ENCODE measurements at regions not wholly inside any gene's neighbourhood (a gene's known extent, or its start where the extent isn't known, plus 50 kb on each side); places are given as distances from the start of the nearest gene placed in this dataset.

DNA sequence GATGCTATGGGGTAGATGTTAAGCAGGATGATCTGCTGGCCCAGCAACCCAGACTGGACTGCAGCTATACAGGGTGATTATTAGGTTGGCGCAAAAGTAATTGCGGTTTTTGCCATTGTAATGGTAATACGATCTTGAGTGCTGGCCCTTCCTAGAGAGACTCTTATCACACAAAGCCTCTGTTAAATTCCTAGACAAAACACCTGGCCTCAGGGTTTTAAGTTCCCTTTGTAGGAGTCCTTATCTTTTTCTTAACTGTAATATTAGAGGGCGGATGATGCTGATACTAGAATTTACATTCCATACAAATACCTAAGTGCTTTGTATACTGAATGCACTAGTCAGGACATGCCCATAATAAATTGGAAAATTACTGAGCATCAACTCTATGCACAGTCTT, 222.2 kb downstream of the NDUFS4 start:
- Histone ChIP-seq H3K4me1 (ENCODE audit: control insufficient read depth, insufficient read depth, low read length) (no peaks in the 10 kb centered on the region), H3K4me3 (ENCODE audit: low read depth, low read length) (no peak overlapping the region), H3K27ac (ENCODE audit: extremely low read depth, low read depth, low read length) (no peak overlapping the region), H3K9me3 (ENCODE audit: control insufficient read depth, insufficient read depth, low read depth, low read length) (no peaks in the 10 kb centered on the region), H3K36me3 (ENCODE audit: control insufficient read depth in 2 of 2, insufficient read depth in 1 of 2, low read length in 2 of 2) (no peaks in the 10 kb centered on the region)
- ChIA-PET POLR2A (no interaction called here), CTCF (no interaction called here)
- no peak for TF ChIP-seq ZNF555 (tag by site-specific recombination; conservative IDR thresholded peaks at IDR 0.05)
- TF ChIP-seq BCL6B (tag by site-specific recombination; IDR thresholded peaks at IDR 0.05): peak; percentile 66; the same call in 1 of the 2 replicates

DNA sequence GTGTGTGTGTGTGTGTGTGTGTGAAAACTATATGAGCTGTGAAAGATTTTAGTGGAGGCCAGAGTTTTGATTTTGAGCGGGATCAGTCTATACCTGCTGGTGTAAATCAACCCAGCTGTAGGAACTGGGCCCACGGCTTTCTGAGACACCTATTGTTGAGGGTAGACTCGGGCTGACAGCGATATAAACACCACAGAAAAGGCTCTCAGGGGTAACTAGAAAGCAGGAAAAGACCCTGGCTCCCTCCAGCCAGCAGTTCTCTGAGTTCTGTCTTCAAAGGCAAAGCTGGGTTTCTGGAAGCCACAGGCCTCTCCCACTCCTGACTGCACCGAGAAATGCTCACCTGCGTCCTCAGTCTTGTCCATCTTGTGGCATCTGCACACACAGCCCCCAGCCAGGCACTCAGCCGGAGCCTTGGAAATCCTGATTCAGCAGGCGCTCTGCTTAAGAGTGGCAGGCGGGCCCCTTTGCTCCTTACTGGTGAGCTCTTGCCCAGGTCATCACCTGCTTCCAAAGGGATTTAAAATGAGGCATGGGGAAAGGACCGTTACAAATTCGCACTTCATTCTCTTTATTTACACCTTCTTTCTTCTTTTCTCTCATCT, 223.3 kb downstream of the NDUFS4 start:
- no peak overlapping the region for H3K4me3 ChIP-seq (ENCODE audit: low read depth, low read length)
- TF ChIP-seq, protein P1, sequence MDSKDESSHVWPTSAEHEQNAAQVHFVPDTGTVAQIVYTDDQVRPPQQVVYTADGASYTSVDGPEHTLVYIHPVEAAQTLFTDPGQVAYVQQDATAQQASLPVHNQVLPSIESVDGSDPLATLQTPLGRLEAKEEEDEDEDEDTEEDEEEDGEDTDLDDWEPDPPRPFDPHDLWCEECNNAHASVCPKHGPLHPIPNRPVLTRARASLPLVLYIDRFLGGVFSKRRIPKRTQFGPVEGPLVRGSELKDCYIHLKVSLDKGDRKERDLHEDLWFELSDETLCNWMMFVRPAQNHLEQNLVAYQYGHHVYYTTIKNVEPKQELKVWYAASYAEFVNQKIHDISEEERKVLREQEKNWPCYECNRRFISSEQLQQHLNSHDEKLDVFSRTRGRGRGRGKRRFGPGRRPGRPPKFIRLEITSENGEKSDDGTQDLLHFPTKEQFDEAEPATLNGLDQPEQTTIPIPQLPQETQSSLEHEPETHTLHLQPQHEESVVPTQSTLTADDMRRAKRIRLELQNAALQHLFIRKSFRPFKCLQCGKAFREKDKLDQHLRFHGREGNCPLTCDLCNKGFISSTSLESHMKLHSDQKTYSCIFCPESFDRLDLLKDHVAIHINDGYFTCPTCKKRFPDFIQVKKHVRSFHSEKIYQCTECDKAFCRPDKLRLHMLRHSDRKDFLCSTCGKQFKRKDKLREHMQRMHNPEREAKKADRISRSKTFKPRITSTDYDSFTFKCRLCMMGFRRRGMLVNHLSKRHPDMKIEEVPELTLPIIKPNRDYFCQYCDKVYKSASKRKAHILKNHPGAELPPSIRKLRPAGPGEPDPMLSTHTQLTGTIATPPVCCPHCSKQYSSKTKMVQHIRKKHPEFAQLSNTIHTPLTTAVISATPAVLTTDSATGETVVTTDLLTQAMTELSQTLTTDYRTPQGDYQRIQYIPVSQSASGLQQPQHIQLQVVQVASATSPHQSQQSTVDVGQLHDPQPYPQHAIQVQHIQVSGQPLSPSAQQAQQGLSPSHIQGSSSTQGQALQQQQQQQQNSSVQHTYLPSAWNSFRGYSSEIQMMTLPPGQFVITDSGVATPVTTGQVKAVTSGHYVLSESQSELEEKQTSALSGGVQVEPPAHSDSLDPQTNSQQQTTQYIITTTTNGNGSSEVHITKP (tag by site-specific recombination; IDR thresholded peaks at IDR 0.05): no peak
- TF ChIP-seq ZNF830 (tag by site-specific recombination; IDR thresholded peaks at IDR 0.05; ENCODE audit: low read depth): no peak
- TF ChIP-seq PRDM1 (tag by site-specific recombination; IDR thresholded peaks at IDR 0.05): no peak
- no peak for TF ChIP-seq KLF8 (tag by site-specific recombination; IDR thresholded peaks at IDR 0.05)
- no peak for TF ChIP-seq ZNF274 (IDR thresholded peaks at IDR 0.05; ENCODE audit: low read length)
- no peak for TF ChIP-seq ZNF274 (tag by site-specific recombination; IDR thresholded peaks at IDR 0.05; ENCODE audit: borderline replicate concordance)
- ChIA-PET POLR2A (interaction anchor here (0.5 kb wide), 1 partner anchor 740 kb away, joined by 7 read pairs; no protein-coding TSS in a partner anchor), CTCF (interaction anchor here (0.5 to 0.6 kb wide), 2 partner anchors 12 to 42 kb away, joined by 3 read pairs; no protein-coding TSS in a partner anchor)
- no peaks in the 10 kb centered on the region for H3K4me1 ChIP-seq (ENCODE audit: control insufficient read depth, insufficient read depth, low read length)
- no peaks in the 10 kb centered on the region for H3K36me3 ChIP-seq (ENCODE audit: control insufficient read depth in 2 of 2, insufficient read depth in 1 of 2, low read length in 2 of 2)
- no peaks in the 10 kb centered on the region for H3K9me3 ChIP-seq (ENCODE audit: control insufficient read depth, insufficient read depth, low read depth, low read length)
- no peak overlapping the region for H3K27ac ChIP-seq (ENCODE audit: extremely low read depth, low read depth, low read length)

- POLR2A ChIA-PET: no interaction called here
- no peak overlapping the region for H3K27ac ChIP-seq (ENCODE audit: extremely low read depth, low read depth, low read length)
- H3K4me3 ChIP-seq (ENCODE audit: low read depth, low read length): no peak overlapping the region
- H3K4me1 ChIP-seq (ENCODE audit: control insufficient read depth, insufficient read depth, low read length): no peaks in the 10 kb centered on the region
- no peaks in the 10 kb centered on the region for H3K36me3 ChIP-seq (ENCODE audit: control insufficient read depth in 2 of 2, insufficient read depth in 1 of 2, low read length in 2 of 2)
- CTCF ChIA-PET: no interaction called here
- no peaks in the 10 kb centered on the region for H3K9me3 ChIP-seq (ENCODE audit: control insufficient read depth, insufficient read depth, low read depth, low read length)
- no peak for TF ChIP-seq ZNF785 (tag by site-specific recombination; IDR thresholded peaks at IDR 0.05)
- TF ChIP-seq ZNF843 (tag by site-specific recombination; IDR thresholded peaks at IDR 0.05): no peak
- TF ChIP-seq ZNF830 (tag by site-specific recombination; IDR thresholded peaks at IDR 0.05; ENCODE audit: low read depth): no peak
- TF ChIP-seq ZNF544 (tag by site-specific recombination; IDR thresholded peaks at IDR 0.05): no peak
- TF ChIP-seq BCL11B (tag by site-specific recombination; IDR thresholded peaks at IDR 0.05; ENCODE audit: low read depth): no peak
- no peak for TF ChIP-seq ZNF514 (tag by site-specific recombination; IDR thresholded peaks at IDR 0.05)
- TF ChIP-seq, protein P2, sequence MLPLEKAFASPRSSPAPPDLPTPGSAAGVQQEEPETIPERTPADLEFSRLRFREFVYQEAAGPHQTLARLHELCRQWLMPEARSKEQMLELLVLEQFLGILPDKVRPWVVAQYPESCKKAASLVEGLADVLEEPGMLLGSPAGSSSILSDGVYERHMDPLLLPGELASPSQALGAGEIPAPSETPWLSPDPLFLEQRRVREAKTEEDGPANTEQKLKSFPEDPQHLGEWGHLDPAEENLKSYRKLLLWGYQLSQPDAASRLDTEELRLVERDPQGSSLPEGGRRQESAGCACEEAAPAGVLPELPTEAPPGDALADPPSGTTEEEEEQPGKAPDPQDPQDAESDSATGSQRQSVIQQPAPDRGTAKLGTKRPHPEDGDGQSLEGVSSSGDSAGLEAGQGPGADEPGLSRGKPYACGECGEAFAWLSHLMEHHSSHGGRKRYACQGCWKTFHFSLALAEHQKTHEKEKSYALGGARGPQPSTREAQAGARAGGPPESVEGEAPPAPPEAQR (tag by site-specific recombination; IDR thresholded peaks at IDR 0.05): no peak
- TF ChIP-seq TCF7L2 (IDR thresholded peaks at IDR 0.05; ENCODE audit: borderline replicate concordance, low read depth, low read length): no peak
- TF ChIP-seq ZNF530 (tag by site-specific recombination; IDR thresholded peaks at IDR 0.05; ENCODE audit: low read depth): no peak
- no peak for TF ChIP-seq ZNF704 (tag by site-specific recombination; IDR thresholded peaks at IDR 0.05)
- no peak for TF ChIP-seq ZNF302 (tag by site-specific recombination; IDR thresholded peaks at IDR 0.05; ENCODE audit: low read depth)
- TF ChIP-seq ZBTB26 (tag by site-specific recombination; optimal IDR thresholded peaks at IDR 0.05): no peak
- no peak for TF ChIP-seq PATZ1 (tag by site-specific recombination; IDR thresholded peaks at IDR 0.05)
Measured at GRCh38 chr5:53784596-53784995, 224.2 kb downstream of the NDUFS4 start.

Measured in HEK293 (cell line).